IMR-90 (cell line): ENCODE measurements at regions not wholly inside any gene's neighbourhood (a gene's known extent, or its start where the extent isn't known, plus 50 kb on each side); places are given as distances from the start of the nearest gene placed in this dataset.

ENCODE experiments used
- ATAC-seq: fragments of 200-7000 bp; cut with Tn5 transposase; 2 replicates; pipeline ENCODE4 v1.9.1; 2020; ENCODE audit warnings: low read depth, mild to moderate bottlenecking, moderate library complexity
- BruUV-seq: library from RNA; stranded (reverse); fragments of 400-500 nt; replicated peaks from 2 replicates; lab custom pipeline; 2021; lab: Mats Ljungman, UMichigan
- CTCF ChIA-PET: fragments of 300-600 bp; formaldehyde crosslinking; extraction: SDS; loops from one replicate; lab custom pipeline; 2021; ENCODE audit warnings: antibody characterized with exemption; lab: Yijun Ruan, JAX
- POLR2A ChIA-PET: fragments of 300-600 bp; sonication (Branson Sonifier 250); formaldehyde crosslinking; loops from one replicate; lab custom pipeline; 2022; ENCODE audit warnings: antibody characterized with exemption; ENCODE audit not compliant: unreplicated experiment; lab: Charles Lee
- DNase-seq: peaks from one replicate; pipeline ENCODE4 v3.0.0; 2013
- H2AFZ ChIP-seq: replicated peaks from 2 replicates; pipeline ENCODE3; 2013; ENCODE audit warnings: low read length, mild to moderate bottlenecking; ENCODE audit not compliant: poor library complexity
- H2AK5ac ChIP-seq: 2 replicates; pipeline ENCODE4 v1.6.1; 2013; ENCODE audit warnings: low read depth, low read length, inconsistent platforms
- H2AK9ac ChIP-seq: replicated peaks from 2 replicates; pipeline ENCODE3; 2013; ENCODE audit warnings: mild to moderate bottlenecking, low read depth, low read length, moderate library complexity; ENCODE audit not compliant: poor library complexity
- H2BK120ac ChIP-seq: 2 replicates; pipeline ENCODE4 v1.6.1; 2013; ENCODE audit warnings: low read depth, low read length, inconsistent platforms
- H2BK15ac ChIP-seq: 3 replicates; pipeline ENCODE4 v1.6.1; 2013; ENCODE audit warnings: low read depth, low read length, inconsistent platforms
- H2BK20ac ChIP-seq: 2 replicates; pipeline ENCODE4 v1.6.1; 2013; ENCODE audit warnings: low read depth, mild to moderate bottlenecking, inconsistent platforms, low read length, moderate library complexity
- H2BK5ac ChIP-seq: 2 replicates; pipeline ENCODE4 v1.6.1; 2013; ENCODE audit warnings: mild to moderate bottlenecking, low read depth, low read length, inconsistent platforms; ENCODE audit not compliant: poor library complexity, severe bottlenecking
- H3K14ac ChIP-seq: replicated peaks from 2 replicates; pipeline ENCODE4 v1.6.1; 2013; ENCODE audit warnings: low read depth, low read length, inconsistent platforms
- H3K18ac ChIP-seq: 2 replicates; pipeline ENCODE4 v1.6.1; 2013; ENCODE audit warnings: low read depth, low read length, control low read depth
- H3K23ac ChIP-seq: 2 replicates; pipeline ENCODE4 v1.6.1; 2013; ENCODE audit warnings: low read depth, low read length, inconsistent platforms
- H3K27ac ChIP-seq: 2 replicates; pipeline ENCODE4 v1.5.1; 2013; ENCODE audit warnings: mild to moderate bottlenecking, control low read depth, low read length; ENCODE audit not compliant: insufficient read depth
- H3K27me3 ChIP-seq: 2 replicates; pipeline ENCODE4 v1.6.1; 2013; ENCODE audit warnings: low read length; ENCODE audit not compliant: control insufficient read depth, insufficient read depth
- H3K36me3 ChIP-seq: 2 replicates; pipeline ENCODE4 v1.6.1; 2013; ENCODE audit warnings: low read length, mixed read lengths; ENCODE audit not compliant: control insufficient read depth, insufficient read depth
- H3K4ac ChIP-seq: 2 replicates; pipeline ENCODE4 v1.6.1; 2013; ENCODE audit warnings: low read depth, low read length, inconsistent platforms
- H3K4me1 ChIP-seq: 2 replicates; pipeline ENCODE4 v1.6.1; 2013; ENCODE audit warnings: low read length, mixed read lengths; ENCODE audit not compliant: control insufficient read depth, insufficient read depth
- H3K4me2 ChIP-seq: 2 replicates; pipeline ENCODE4 v1.6.1; 2013; ENCODE audit warnings: low read depth, mild to moderate bottlenecking, control low read depth, low read length, moderate library complexity
- H3K4me3 ChIP-seq: 2 replicates; pipeline ENCODE4 v1.5.1; 2013; ENCODE audit warnings: low read depth, mild to moderate bottlenecking, control low read depth, low read length, moderate library complexity; ENCODE audit not compliant: insufficient read depth
- H3K56ac ChIP-seq: 2 replicates; pipeline ENCODE4 v1.6.1; 2013; ENCODE audit warnings: low read length, inconsistent platforms; ENCODE audit not compliant: insufficient read depth; ENCODE audit errors: extremely low read depth
- H3K79me1 ChIP-seq, 2 experiments: 2 replicates each; pipeline ENCODE4 v1.6.1; 2013; ENCODE audit warnings: low read length in 2 of 2, inconsistent platforms in 1 of 2, low read depth in 1 of 2
- H3K9ac ChIP-seq: 2 replicates; pipeline ENCODE4 v1.6.1; 2013; ENCODE audit warnings: low read depth, low read length, control low read depth
- H3K9me1 ChIP-seq: 2 replicates; pipeline ENCODE4 v1.6.1; 2013; ENCODE audit warnings: low read length, inconsistent platforms; ENCODE audit not compliant: insufficient read depth
- H3K9me3 ChIP-seq: 2 replicates; pipeline ENCODE4 v1.6.1; 2013; ENCODE audit warnings: low read length; ENCODE audit not compliant: control insufficient read depth, insufficient read depth
- H4K20me1 ChIP-seq: 2 replicates; pipeline ENCODE4 v1.6.1; 2013; ENCODE audit warnings: low read length, inconsistent platforms; ENCODE audit not compliant: insufficient read depth
- H4K5ac ChIP-seq: 2 replicates; pipeline ENCODE4 v1.6.1; 2013; ENCODE audit warnings: mild to moderate bottlenecking, low read depth, low read length, control low read depth
- H4K8ac ChIP-seq, 2 experiments: 2 replicates each; pipeline ENCODE4 v1.6.1; 2013; ENCODE audit warnings: low read depth in 2 of 2, low read length in 2 of 2, control low read depth in 1 of 2, inconsistent platforms in 1 of 2
- H4K91ac ChIP-seq: 2 replicates; pipeline ENCODE4 v1.6.1; 2013; ENCODE audit warnings: low read depth, low read length, inconsistent platforms; ENCODE audit not compliant: insufficient read depth
- MAFK ChIP-seq: IDR thresholded peaks from 2 replicates; pipeline ENCODE4 v1.6.1; 2012; ENCODE audit warnings: low read depth, low read length, improper control_type of control experiment
- NFE2L2 ChIP-seq: fragments of 150-350 bp; IDR thresholded peaks from 2 replicates; pipeline ENCODE4 v1.6.1; 2016; ENCODE audit warnings: low read depth, mild to moderate bottlenecking, low read length
- WGBS, 2 experiments: methylation state at CpG; one replicate each; pipeline versions ENCODE4 v1.1.5 to v1.1.7; 2013; ENCODE audit warnings: missing lambda C conversion rate in 2 of 2; ENCODE audit not compliant: insufficient read length in 1 of 2; ENCODE audit errors: extremely low coverage in 2 of 2; 5-methylcytosine and 5-hydroxymethylcytosine counted together
- dilution Hi-C: fragments of 300-500 bp; cut with HindIII; formaldehyde crosslinking; loops from one replicate; pipeline ENCODE4 v1.14.3; 2018; ENCODE audit warnings: low sequenced_read_pairs; ENCODE audit not compliant: unreplicated experiment
- in situ Hi-C: fragments of 300-500 bp; cut with MboI; formaldehyde crosslinking; loops from 3 replicates; pipeline ENCODE4 v1.14.3; 2019; ENCODE audit warnings: low sequenced_read_pairs, inconsistent platforms, mixed read lengths
- intact Hi-C: fragments of 100-400 bp; cut with micrococcal nuclease; formaldehyde crosslinking; loops from 2 replicates; pipeline ENCODE4 v1.10.0; 2022
- TF ChIP-seq, protein P1 (sequence below): conservative IDR thresholded peaks from 2 replicates; pipeline ENCODE4 v1.5.1; 2012; ENCODE audit warnings: mild to moderate bottlenecking, low read depth, low read length, improper control_type of control experiment

DNA sequence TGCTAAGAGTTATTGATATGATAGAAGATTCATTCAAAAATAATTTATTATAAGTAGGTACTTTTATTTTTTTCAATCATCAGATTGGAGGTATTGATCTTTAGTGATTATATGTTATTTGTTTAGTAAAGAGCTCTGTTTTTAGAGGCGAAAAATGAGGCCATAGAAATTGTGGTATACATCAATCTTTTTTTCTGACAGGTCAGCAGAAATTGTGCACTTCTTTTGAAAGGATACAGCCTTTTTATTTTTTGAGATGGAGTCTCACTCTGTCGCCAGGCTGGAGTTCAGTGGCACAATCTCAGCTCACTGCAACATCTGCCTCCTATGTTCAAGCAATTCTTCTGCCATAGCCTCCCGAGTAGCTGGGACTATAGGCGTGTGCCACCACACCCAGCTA, 292.1 kb downstream of the BAMBI start:
- ChIA-PET POLR2A (no interaction called here), CTCF (no interaction called here)
- Histone ChIP-seq H2BK120ac (no peak overlapping the region), H3K23ac (no peak overlapping the region), H3K27ac (no peak overlapping the region), H3K9me3 (no peaks in the 10 kb centered on the region), H4K20me1 (no peaks in the 10 kb centered on the region), H2BK5ac (no peak overlapping the region), H3K4me3 (no peak overlapping the region), H2AFZ (no peak overlapping the region), H2BK15ac (no peak overlapping the region), H3K4me2 (no peak overlapping the region), H3K4ac (no peak overlapping the region), H3K9ac (no peak overlapping the region), H4K91ac (no peak overlapping the region), H3K14ac (no peak overlapping the region), H3K18ac (no peak overlapping the region), H2BK20ac (no peak overlapping the region), H3K36me3 (no peaks in the 10 kb centered on the region), H3K56ac (no peak overlapping the region), H2AK5ac (no peak overlapping the region), H3K9me1 (no peaks in the 10 kb centered on the region; the same call in 1 of the 2 replicates), H3K4me1 (peaks cover 2% of the 10 kb centered on the region), H2AK9ac (no peak overlapping the region), H4K8ac (no peak overlapping the region), H4K5ac (no peak overlapping the region), H3K27me3 (no peaks in the 10 kb centered on the region), H3K79me1 (no peaks in the 10 kb centered on the region)
- in situ Hi-C loops: no loop called here
- no CpG with 5 or more reads among the region's 4 CpGs for WGBS, 2 experiments
- no peak for TF ChIP-seq NFE2L2
- TF ChIP-seq, protein P1, sequence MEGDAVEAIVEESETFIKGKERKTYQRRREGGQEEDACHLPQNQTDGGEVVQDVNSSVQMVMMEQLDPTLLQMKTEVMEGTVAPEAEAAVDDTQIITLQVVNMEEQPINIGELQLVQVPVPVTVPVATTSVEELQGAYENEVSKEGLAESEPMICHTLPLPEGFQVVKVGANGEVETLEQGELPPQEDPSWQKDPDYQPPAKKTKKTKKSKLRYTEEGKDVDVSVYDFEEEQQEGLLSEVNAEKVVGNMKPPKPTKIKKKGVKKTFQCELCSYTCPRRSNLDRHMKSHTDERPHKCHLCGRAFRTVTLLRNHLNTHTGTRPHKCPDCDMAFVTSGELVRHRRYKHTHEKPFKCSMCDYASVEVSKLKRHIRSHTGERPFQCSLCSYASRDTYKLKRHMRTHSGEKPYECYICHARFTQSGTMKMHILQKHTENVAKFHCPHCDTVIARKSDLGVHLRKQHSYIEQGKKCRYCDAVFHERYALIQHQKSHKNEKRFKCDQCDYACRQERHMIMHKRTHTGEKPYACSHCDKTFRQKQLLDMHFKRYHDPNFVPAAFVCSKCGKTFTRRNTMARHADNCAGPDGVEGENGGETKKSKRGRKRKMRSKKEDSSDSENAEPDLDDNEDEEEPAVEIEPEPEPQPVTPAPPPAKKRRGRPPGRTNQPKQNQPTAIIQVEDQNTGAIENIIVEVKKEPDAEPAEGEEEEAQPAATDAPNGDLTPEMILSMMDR: no peak
- TF ChIP-seq MAFK: peak; percentile 90
- DNase-seq: no peak
- dilution Hi-C loops: no loop called here
- no peak for ATAC-seq
- BruUV-seq: no TSS peak
- intact Hi-C loops: no loop called here
